H9 (cell line): ENCODE measurements at regions not wholly inside any gene's neighbourhood (a gene's known extent, or its start where the extent isn't known, plus 50 kb on each side); places are given as distances from the start of the nearest gene placed in this dataset.

Source experiments
- DNase-seq: peaks from one replicate; pipeline ENCODE4 v3.0.0-alpha.2; 2017
- H2AFZ ChIP-seq: one replicate; pipeline ENCODE4 v1.6.1; 2013; ENCODE audit warnings: mild to moderate bottlenecking, low read length, control low read depth, moderate library complexity
- H2AK5ac ChIP-seq: 2 replicates; pipeline ENCODE4 v1.6.1; 2013; ENCODE audit warnings: low read length, control low read depth, mixed read lengths; ENCODE audit not compliant: insufficient read length
- H2BK120ac ChIP-seq: one replicate; pipeline ENCODE4 v1.6.1; 2013; ENCODE audit warnings: low read depth, mild to moderate bottlenecking, low read length, control low read depth, inconsistent platforms; ENCODE audit not compliant: poor library complexity, severe bottlenecking
- H2BK12ac ChIP-seq: 2 replicates; pipeline ENCODE4 v1.6.1; 2013; ENCODE audit warnings: low read length, control low read depth, mixed read lengths, low read depth; ENCODE audit not compliant: insufficient read length
- H2BK15ac ChIP-seq: 2 replicates; pipeline ENCODE4 v1.6.1; 2013; ENCODE audit warnings: low read depth, low read length, control low read depth
- H2BK20ac ChIP-seq: one replicate; pipeline ENCODE4 v1.6.1; 2013; ENCODE audit warnings: low read depth, mild to moderate bottlenecking, low read length, control low read depth, inconsistent platforms; ENCODE audit not compliant: poor library complexity, severe bottlenecking
- H2BK5ac ChIP-seq: 2 replicates; pipeline ENCODE4 v1.6.1; 2013; ENCODE audit warnings: low read length, control low read depth, mixed read lengths; ENCODE audit not compliant: insufficient read length
- H3K14ac ChIP-seq: 2 replicates; pipeline ENCODE4 v1.6.1; 2013; ENCODE audit warnings: low read length, control low read depth; ENCODE audit not compliant: insufficient read depth
- H3K18ac ChIP-seq: 2 replicates; pipeline ENCODE4 v1.6.1; 2013; ENCODE audit warnings: low read depth, mild to moderate bottlenecking, mixed read lengths, low read length, control low read depth; ENCODE audit not compliant: insufficient read length
- H3K23ac ChIP-seq: 2 replicates; pipeline ENCODE4 v1.6.1; 2013; ENCODE audit warnings: low read length, control low read depth, mixed read lengths, low read depth; ENCODE audit not compliant: insufficient read length
- H3K23me2 ChIP-seq: 2 replicates; pipeline ENCODE4 v1.6.1; 2013; ENCODE audit warnings: low read depth, mild to moderate bottlenecking, mixed read lengths, low read length, control low read depth; ENCODE audit not compliant: insufficient read length, poor library complexity, severe bottlenecking
- H3K27ac ChIP-seq: 2 replicates; pipeline ENCODE4 v1.5.1; 2013; ENCODE audit warnings: low read length, control low read depth, mixed read lengths, low read depth; ENCODE audit not compliant: insufficient read length
- H3K27me3 ChIP-seq: 2 replicates; pipeline ENCODE4 v1.6.1; 2013; ENCODE audit warnings: low read length, control low read depth, inconsistent platforms; ENCODE audit not compliant: insufficient read depth
- H3K4ac ChIP-seq: 2 replicates; pipeline ENCODE4 v1.6.1; 2013; ENCODE audit warnings: low read depth, mild to moderate bottlenecking, control low read depth, inconsistent platforms, low read length, moderate library complexity
- H3K4me1 ChIP-seq: 2 replicates; pipeline ENCODE4 v1.6.1; 2013; ENCODE audit warnings: low read length, control low read depth, inconsistent platforms; ENCODE audit not compliant: insufficient read depth
- H3K4me2 ChIP-seq: 2 replicates; pipeline ENCODE4 v1.6.1; 2013; ENCODE audit warnings: low read length, control low read depth, mixed read lengths; ENCODE audit not compliant: insufficient read length, insufficient read depth
- H3K56ac ChIP-seq: 2 replicates; pipeline ENCODE4 v1.6.1; 2013; ENCODE audit warnings: low read depth, mild to moderate bottlenecking, mixed read lengths, low read length, control low read depth; ENCODE audit not compliant: insufficient read length
- H3K79me1 ChIP-seq: 2 replicates; pipeline ENCODE4 v1.6.1; 2013; ENCODE audit warnings: low read depth, mild to moderate bottlenecking, moderate library complexity, low read length, control low read depth, inconsistent platforms; ENCODE audit not compliant: insufficient read depth, poor library complexity, severe bottlenecking
- H3K79me2 ChIP-seq: 2 replicates; pipeline ENCODE4 v1.6.1; 2013; ENCODE audit warnings: low read length, control low read depth, inconsistent platforms; ENCODE audit not compliant: insufficient read depth
- H3K9ac ChIP-seq: 2 replicates; pipeline ENCODE4 v1.6.1; 2013; ENCODE audit warnings: low read length, control low read depth, mixed read lengths; ENCODE audit not compliant: insufficient read length; ENCODE audit errors: extremely low read depth
- H3K9me3 ChIP-seq: one replicate; pipeline ENCODE4 v1.6.1; 2013; ENCODE audit warnings: low read depth, low read length, inconsistent platforms; ENCODE audit not compliant: control insufficient read depth
- H3T11ph ChIP-seq: one replicate; pipeline ENCODE4 v1.6.1; 2013; ENCODE audit warnings: mild to moderate bottlenecking, low read length, control low read depth, inconsistent platforms
- H4K20me1 ChIP-seq: one replicate; pipeline ENCODE4 v1.6.1; 2013; ENCODE audit not compliant: control insufficient read depth, insufficient read length, insufficient read depth
- H4K5ac ChIP-seq: 2 replicates; pipeline ENCODE4 v1.6.1; 2013; ENCODE audit warnings: low read depth, mild to moderate bottlenecking, mixed read lengths, low read length, control low read depth; ENCODE audit not compliant: insufficient read length
- H4K8ac ChIP-seq: replicated peaks from 2 replicates; pipeline ENCODE4 v1.6.1; 2013; ENCODE audit warnings: low read length, control low read depth, mixed read lengths, low read depth; ENCODE audit not compliant: insufficient read length
- H4K91ac ChIP-seq: 2 replicates; pipeline ENCODE4 v1.6.1; 2013; ENCODE audit warnings: low read depth, mild to moderate bottlenecking, moderate library complexity, mixed read lengths, low read length, control low read depth; ENCODE audit not compliant: insufficient read length
- H3K27ac Mint-ChIP-seq, 3 experiments: 2 replicates in 2 of 3; 3 replicates in 1 of 3; pipeline ENCODE4 v1.8.0; 2020 to 2021; ENCODE audit warnings: mixed read lengths in 3 of 3, mild to moderate bottlenecking in 1 of 3, moderate library complexity in 1 of 3
- H3K27me3 Mint-ChIP-seq: 2 replicates; pipeline ENCODE4 v1.8.0; 2021; ENCODE audit warnings: low read depth, mild to moderate bottlenecking, moderate library complexity, mixed read lengths
- H3K36me3 Mint-ChIP-seq, 3 experiments: 2 replicates in 2 of 3; 3 replicates in 1 of 3; pipeline ENCODE4 v1.8.0; 2020 to 2021; ENCODE audit warnings: low read depth in 3 of 3, mixed read lengths in 3 of 3; ENCODE audit not compliant: insufficient read depth in 1 of 3
- H3K4me1 Mint-ChIP-seq, 2 experiments: 2 replicates each; pipeline ENCODE4 v1.8.0; 2020; ENCODE audit warnings: mixed read lengths in 2 of 2
- H3K4me3 Mint-ChIP-seq, 2 experiments: 2 replicates in 1 of 2; 3 replicates in 1 of 2; pipeline ENCODE4 v1.8.0; 2020 to 2021; ENCODE audit warnings: mild to moderate bottlenecking in 2 of 2, mixed read lengths in 2 of 2, moderate library complexity in 1 of 2
- H3K9me3 Mint-ChIP-seq, 2 experiments: 2 replicates in 1 of 2; 3 replicates in 1 of 2; pipeline ENCODE4 v1.8.0; 2020; ENCODE audit warnings: mild to moderate bottlenecking in 2 of 2, mixed read lengths in 2 of 2, moderate library complexity in 1 of 2
- CTCF ChIP-seq: fragments of 200-600 bp; sonication (generic); conservative IDR thresholded peaks from 3 replicates; pipeline ENCODE4 v1.8.0; 2021; ENCODE audit warnings: antibody characterized with exemption, mild to moderate bottlenecking
- WGBS: extraction: QIAGEN DNeasy Blood & Tissue Kit; methylation state at CpG from one replicate; pipeline ENCODE4 v1.1.7; 2013; ENCODE audit warnings: missing lambda C conversion rate, low lambda C conversion rate, mixed read lengths; ENCODE audit not compliant: insufficient read length; ENCODE audit errors: extremely low coverage; 5-methylcytosine and 5-hydroxymethylcytosine counted together

DNA sequence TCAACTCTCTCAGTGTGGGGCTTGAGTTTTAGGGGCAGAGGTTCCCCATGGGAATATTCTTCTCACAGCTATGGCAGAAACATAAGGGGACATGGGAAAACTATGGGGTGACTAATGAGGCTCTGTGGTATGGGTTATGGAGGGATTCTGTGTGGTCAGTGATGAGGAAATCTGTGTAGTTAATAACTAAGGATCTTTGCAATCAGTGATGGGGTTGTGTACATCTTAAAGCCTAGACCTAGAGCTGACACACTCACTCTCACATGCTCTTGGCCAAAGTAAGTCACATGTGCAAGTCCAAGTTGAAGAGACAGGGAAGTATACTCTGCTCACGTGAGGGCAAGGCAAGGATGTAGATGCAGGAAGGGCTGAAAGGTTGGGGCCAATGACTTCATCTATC is 86.4 kb upstream of the UXT start:
- no peak for DNase-seq
- Histone ChIP-seq H3K27me3 (no peaks in the 10 kb centered on the region), H3K23me2 (no peaks in the 10 kb centered on the region), H3K79me2 (no peaks in the 10 kb centered on the region), H3K56ac (no peak overlapping the region), H4K20me1 (no peaks in the 10 kb centered on the region), H3K4ac (no peak overlapping the region), H2AFZ (no peak overlapping the region), H3K79me1 (no peaks in the 10 kb centered on the region), H3K9ac (no peak overlapping the region), H4K8ac (no peak overlapping the region), H2BK12ac (no peak overlapping the region), H2BK15ac (no peak overlapping the region), H2AK5ac (no peak overlapping the region), H2BK20ac (no peak overlapping the region), H4K5ac (no peak overlapping the region), H4K91ac (no peak overlapping the region), H3K4me1 (no peaks in the 10 kb centered on the region), H3K14ac (no peak overlapping the region), H3K18ac (no peak overlapping the region), H2BK120ac (no peak overlapping the region), H3K4me2 (no peak overlapping the region), H3K9me3 (peaks cover 42% of the 10 kb centered on the region), H3K27ac (no peak overlapping the region), H3K23ac (no peak overlapping the region), H2BK5ac (no peak overlapping the region), H3T11ph (no peak overlapping the region)
- TF ChIP-seq CTCF = no peak
- Mint-ChIP-seq H3K4me1 (no peaks in the 10 kb centered on the region), H3K27ac (no peak overlapping the region), H3K9me3 (peaks cover 70 to 71% of the 10 kb centered on the region in 2 experiments), H3K36me3 (no peaks in the 10 kb centered on the region; a peak in 1 of 7 replicates), H3K27me3 (peaks cover 3% of the 10 kb centered on the region), H3K4me3 (no peak overlapping the region)
- no CpG with 5 or more reads among the region's 1 CpG for WGBS
